ENCODE measurements at regions not wholly inside any gene's neighbourhood (a gene's known extent, or its start where the extent isn't known, plus 50 kb on each side); places are given as distances from the start of the nearest gene placed in this dataset.

- no peak for DNase-seq (ENCODE audit: missing footprints)
- intact Hi-C loops (cut with DNase I): no loop called here
- ATAC-seq: no peak
These were observed 62.0 kb downstream of the SUCNR1 start for GRCh38 chr3:151935446-151935845.

- no peak for ATAC-seq
- DNase-seq (ENCODE audit: missing footprints): no peak
- intact Hi-C loops (cut with DNase I): no loop called here
These were observed 67.0 kb downstream of the SUCNR1 start for GRCh38 chr3:151940481-151940880.

GRCh38 chr3:151943539-151943938, 70.1 kb downstream of the SUCNR1 start:
- intact Hi-C loops (cut with DNase I): no loop called here
- ATAC-seq (no peak), DNase-seq (ENCODE audit: missing footprints) (no peak)

GRCh38 chr3:151944356-151944755, 70.9 kb downstream of the SUCNR1 start:
- no peak for ATAC-seq
- no peak for DNase-seq (ENCODE audit: missing footprints)
- intact Hi-C loops (cut with DNase I): no loop called here

GRCh38 chr3:151946606-151947005, 73.2 kb downstream of the SUCNR1 start:
- no peak for DNase-seq (ENCODE audit: missing footprints)
- intact Hi-C loops (cut with DNase I): no loop called here
- ATAC-seq: no peak

GRCh38 chr3:151949706-151950105, 76.3 kb downstream of the SUCNR1 start:
- no peak for DNase-seq (ENCODE audit: missing footprints)
- no peak for ATAC-seq
- intact Hi-C loops (cut with DNase I): no loop called here

- no peak for ATAC-seq
- intact Hi-C loops (cut with DNase I): no loop called here
- DNase-seq (ENCODE audit: missing footprints): no peak
These were observed 81.9 kb downstream of the SUCNR1 start for GRCh38 chr3:151955356-151955755.

GRCh38 chr3:151960961-151961580, 87.6 kb downstream of the SUCNR1 start:
- intact Hi-C loops (cut with DNase I): no loop called here
- no peak for ATAC-seq

GRCh38 chr3:151962352-151962751, 88.9 kb downstream of the SUCNR1 start:
- intact Hi-C loops (cut with DNase I): no loop called here
- no peak for DNase-seq (ENCODE audit: missing footprints)
- ATAC-seq: no peak

More at GRCh38 chr3:151960961-151961580, 87.6 kb downstream of the SUCNR1 start:
- DNase-seq (ENCODE audit: missing footprints): no peak

GRCh38 chr3:151962912-151963311, 89.5 kb downstream of the SUCNR1 start:
- no peak for ATAC-seq
- intact Hi-C loops (cut with DNase I): no loop called here

GRCh38 chr3:151964743-151965142, 91.3 kb downstream of the SUCNR1 start:
- DNase-seq (ENCODE audit: missing footprints): no peak
- ATAC-seq: no peak
- intact Hi-C loops (cut with DNase I): no loop called here

More at GRCh38 chr3:151962912-151963311, 89.5 kb downstream of the SUCNR1 start:
- DNase-seq (ENCODE audit: missing footprints): no peak

- DNase-seq (ENCODE audit: missing footprints) (no peak), ATAC-seq (no peak)
- intact Hi-C loops (cut with DNase I): no loop called here
These were observed 95.7 kb downstream of the SUCNR1 start for GRCh38 chr3:151969026-151969642.

- intact Hi-C loops (cut with DNase I): no loop called here
- ATAC-seq (no peak), DNase-seq (ENCODE audit: missing footprints) (no peak)
These were observed 98.6 kb downstream of the SUCNR1 start for GRCh38 chr3:151971814-151972579.

- DNase-seq (ENCODE audit: missing footprints): no peak
- ATAC-seq: no peak
- intact Hi-C loops (cut with DNase I): no loop called here
These were observed 100.6 kb downstream of the SUCNR1 start for GRCh38 chr3:151974067-151974466.

GRCh38 chr3:151976211-151977050, 103.0 kb downstream of the SUCNR1 start:
- no peak for ATAC-seq
- intact Hi-C loops (cut with DNase I): no loop called here
- no peak for DNase-seq (ENCODE audit: missing footprints)

- DNase-seq (ENCODE audit: missing footprints): no peak
- intact Hi-C loops (cut with DNase I): no loop called here
- ATAC-seq: no peak
These were observed 106.5 kb downstream of the SUCNR1 start for GRCh38 chr3:151979906-151980305.

GRCh38 chr3:151983538-151983937, 110.1 kb downstream of the SUCNR1 start:
- DNase-seq (ENCODE audit: missing footprints) (no peak), ATAC-seq (no peak)
- intact Hi-C loops (cut with DNase I): no loop called here

- no peak for ATAC-seq
- DNase-seq (ENCODE audit: missing footprints): no peak
- intact Hi-C loops (cut with DNase I): no loop called here
These were observed 112.5 kb downstream of the SUCNR1 start for GRCh38 chr3:151985787-151986430.

- intact Hi-C loops (cut with DNase I): no loop called here
- no peak for ATAC-seq
These were observed 114.5 kb downstream of the SUCNR1 start for GRCh38 chr3:151987893-151988292.

More at GRCh38 chr3:151987893-151988292, 114.5 kb downstream of the SUCNR1 start:
- no peak for DNase-seq (ENCODE audit: missing footprints)

Data from Right ventricle myocardium inferior (tissue), 1 donor.